Testis (tissue), 2 donors: ENCODE measurements at regions not wholly inside any gene's neighbourhood (a gene's known extent, or its start where the extent isn't known, plus 50 kb on each side); places are given as distances from the start of the nearest gene placed in this dataset.

ENCODE experiments used
- POLR2A ChIP-seq: fragments of 450-650 bp; IDR thresholded peaks from one replicate; pipeline ENCODE4 v1.6.1; 2017; ENCODE audit warnings: antibody characterized with exemption, mild to moderate bottlenecking, moderate library complexity
- TF ChIP-seq, protein P1 (sequence below), 3 experiments: fragments of 450-650 bp in 2 of 3; fragments of 200-600 bp in 1 of 3; sonication (generic) in 1 of 3; IDR thresholded peaks; one replicate each; pipeline ENCODE4 v1.5.1; 2016 to 2019; ENCODE audit warnings: antibody characterized with exemption in 3 of 3, mild to moderate bottlenecking in 2 of 3, moderate library complexity in 1 of 3

DNA sequence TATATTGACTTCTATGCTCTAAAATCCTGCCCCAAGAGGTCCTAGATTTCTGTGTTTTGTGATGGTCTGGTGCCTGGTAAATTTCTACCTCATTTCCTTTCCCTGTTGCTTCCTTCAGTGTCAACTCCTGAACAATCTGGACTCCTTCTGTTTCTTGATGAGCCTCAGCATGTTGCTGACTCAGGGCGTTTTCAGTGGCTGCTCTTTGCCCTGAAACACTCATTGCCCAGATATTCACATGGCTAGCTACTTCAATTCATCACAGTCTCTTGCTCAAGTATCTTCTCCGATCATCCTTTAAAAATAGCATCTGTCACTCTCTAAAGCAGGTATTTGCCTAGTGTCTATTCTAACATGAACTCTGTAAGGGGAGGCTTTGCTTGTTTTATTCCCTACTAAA is 526.3 kb upstream of the RAG2 start:
- TF ChIP-seq, protein P1, sequence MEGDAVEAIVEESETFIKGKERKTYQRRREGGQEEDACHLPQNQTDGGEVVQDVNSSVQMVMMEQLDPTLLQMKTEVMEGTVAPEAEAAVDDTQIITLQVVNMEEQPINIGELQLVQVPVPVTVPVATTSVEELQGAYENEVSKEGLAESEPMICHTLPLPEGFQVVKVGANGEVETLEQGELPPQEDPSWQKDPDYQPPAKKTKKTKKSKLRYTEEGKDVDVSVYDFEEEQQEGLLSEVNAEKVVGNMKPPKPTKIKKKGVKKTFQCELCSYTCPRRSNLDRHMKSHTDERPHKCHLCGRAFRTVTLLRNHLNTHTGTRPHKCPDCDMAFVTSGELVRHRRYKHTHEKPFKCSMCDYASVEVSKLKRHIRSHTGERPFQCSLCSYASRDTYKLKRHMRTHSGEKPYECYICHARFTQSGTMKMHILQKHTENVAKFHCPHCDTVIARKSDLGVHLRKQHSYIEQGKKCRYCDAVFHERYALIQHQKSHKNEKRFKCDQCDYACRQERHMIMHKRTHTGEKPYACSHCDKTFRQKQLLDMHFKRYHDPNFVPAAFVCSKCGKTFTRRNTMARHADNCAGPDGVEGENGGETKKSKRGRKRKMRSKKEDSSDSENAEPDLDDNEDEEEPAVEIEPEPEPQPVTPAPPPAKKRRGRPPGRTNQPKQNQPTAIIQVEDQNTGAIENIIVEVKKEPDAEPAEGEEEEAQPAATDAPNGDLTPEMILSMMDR (IDR thresholded peaks at IDR 0.05), result no peak
- TF ChIP-seq POLR2A, result no peak
